ENCODE measurements at regions not wholly inside any gene's neighbourhood (a gene's known extent, or its start where the extent isn't known, plus 50 kb on each side); places are given as distances from the start of the nearest gene placed in this dataset.

- TF ChIP-seq CTCF (IDR thresholded peaks at IDR 0.05) (no peak), ETV6 (CRISPR knock-in tag; IDR thresholded peaks at IDR 0.05) (no peak), FOXJ3 (CRISPR knock-in tag; IDR thresholded peaks at IDR 0.05; ENCODE audit: borderline replicate concordance) (no peak), MAX (CRISPR knock-in tag; IDR thresholded peaks at IDR 0.05) (no peak), NFYB (CRISPR knock-in tag; conservative IDR thresholded peaks at IDR 0.05; ENCODE audit: low read depth) (no peak), ZNF138 (CRISPR knock-in tag; conservative IDR thresholded peaks at IDR 0.05) (no peak), ATF3 (CRISPR knock-in tag; conservative IDR thresholded peaks at IDR 0.05) (no peak), JUN (CRISPR knock-in tag; IDR thresholded peaks at IDR 0.05) (no peak), PRDM15 (CRISPR knock-in tag; IDR thresholded peaks at IDR 0.05) (no peak), ZNF416 (CRISPR knock-in tag; IDR thresholded peaks at IDR 0.05) (no peak), ATF6 (CRISPR knock-in tag; IDR thresholded peaks at IDR 0.05) (no peak), ELF4 (CRISPR knock-in tag; IDR thresholded peaks at IDR 0.05; ENCODE audit: low read depth) (no peak), SP1 (CRISPR knock-in tag; conservative IDR thresholded peaks at IDR 0.05) (no peak), USF1 (CRISPR knock-in tag; IDR thresholded peaks at IDR 0.05) (no peak)
These were observed 253.4 kb upstream of the GPR101 start for GRCh38 chrX:137287191-137287590.
